Heart left ventricle (tissue), 16 donors: ENCODE measurements at regions not wholly inside any gene's neighbourhood (a gene's known extent, or its start where the extent isn't known, plus 50 kb on each side); places are given as distances from the start of the nearest gene placed in this dataset.

Experiments
- ATAC-seq, 4 donors: fragments of 200-7000 bp; cut with Tn5 transposase; one replicate each; pipeline ENCODE4 v1.9.1; 2020 to 2022; ENCODE audit warnings: moderate library complexity in 4 of 4, mild to moderate bottlenecking in 3 of 4, moderate number of reproducible peaks in 1 of 4
- DNase-seq, 5 donors: peaks; one replicate each; pipeline ENCODE4 v3.0.0-alpha.2; 2020
- H3K27ac ChIP-seq, 12 donors: fragments of 200-600 bp; sonication (generic) in 4 of 12; one replicate each; pipeline versions ENCODE4 v1.5.0 to v1.8.0; 2016 to 2022; ENCODE audit warnings: mild to moderate bottlenecking in 2 of 12
- H3K27me3 ChIP-seq, 9 donors: fragments of 200-600 bp; sonication (generic) in 2 of 9; one replicate each; pipeline versions ENCODE4 v1.5.1 to v1.8.0; 2016 to 2022; ENCODE audit warnings: mild to moderate bottlenecking in 3 of 9
- H3K36me3 ChIP-seq, 9 donors: fragments of 200-600 bp; sonication (generic) in 2 of 9; one replicate each; pipeline versions ENCODE4 v1.5.0 to v1.8.0; 2018 to 2022; ENCODE audit warnings: mild to moderate bottlenecking in 2 of 9
- H3K4me1 ChIP-seq, 12 donors: fragments of 200-600 bp; sonication (generic) in 4 of 12; one replicate each; pipeline versions ENCODE4 v1.5.0 to v1.8.0; 2016 to 2022; ENCODE audit warnings: mild to moderate bottlenecking in 3 of 12
- H3K4me3 ChIP-seq, 12 donors: fragments of 200-600 bp; sonication (generic) in 4 of 12; one replicate each; pipeline versions ENCODE4 v1.5.0 to v1.8.0; 2017 to 2022; ENCODE audit warnings: mild to moderate bottlenecking in 9 of 12, moderate library complexity in 4 of 12
- H3K9me3 ChIP-seq, 12 donors: fragments of 200-600 bp; sonication (generic) in 4 of 12; one replicate each; pipeline versions ENCODE4 v1.5.0 to v1.8.0; 2016 to 2022; ENCODE audit warnings: mild to moderate bottlenecking in 1 of 12
- CTCF ChIP-seq, 12 donors: fragments of 200-600 bp; sonication (generic) in 4 of 12; IDR thresholded peaks; one replicate each; pipeline versions ENCODE4 v1.5.0 to v1.8.0; 2018 to 2022; ENCODE audit warnings: antibody characterized with exemption in 12 of 12, mild to moderate bottlenecking in 5 of 12
- POLR2A ChIP-seq, 2 donors: fragments of 450-650 bp; IDR thresholded peaks; one replicate each; pipeline ENCODE4 v1.6.1; 2017; ENCODE audit warnings: antibody characterized with exemption in 2 of 2, mild to moderate bottlenecking in 2 of 2, moderate library complexity in 2 of 2
- WGBS, 4 donors: extraction: QIAGEN DNeasy Blood & Tissue Kit in 2 of 4; methylation state at CpG; one replicate each; pipeline versions ENCODE4 v1.1.5 to v1.1.7; 2013 to 2018; 5-methylcytosine and 5-hydroxymethylcytosine counted together
- intact Hi-C, 10 donors: fragments of 100-400 bp; cut with DNase I; formaldehyde crosslinking; loops; one replicate each; pipeline versions ENCODE4 v1.11.1 to v1.14.2; 2022
- donor health status: ischemic (EF 13 %, LVEDD 7.1; RV severe dilation, severe dysfunction).
- donor health status: healthy with polysubstance abuse.
- donor health status: DM: no; HTN: yes; CAD: no.
- donor health status: DM: no; HTN: no; CAD: no.
- donor health status: ischemic (EF 25% LVEDD 6.9; RV normal size, moderate dysfunction).
- donor health status: ischemic (EF 25% LVEDD 5.7; RV mildly dilated, moderate dysfunction).
- donor health status: healthy.
- donor health status: DM: yes; HTN: yes; CAD: no.
- donor health status: ischemic (EF 35%, LVEDD 5.7; RV mildly dilated, moderate dysfunction).
- donor health status: nonischemic (EF 11% LVEDD 7.7; RV severe dilation, severe dysfunction).
- donor health status: DM: yes; HTN: yes; CAD: no.
- donor health status: PGD.
- donor health status: ischemic (EF 29% LVEDD 5.4; RV normal size, mild dysfunction).
- donor health status: nonischemic (EF 23%, LVEDD 6.1; RV moderate dilation, normal function).

GRCh38 chr4:171430495-171430894 lies 382.7 kb upstream of the GALNTL6 start:
- Histone ChIP-seq H3K27ac (no peak overlapping the region), H3K4me3 (no peak overlapping the region), H3K9me3 (no peaks in the 10 kb centered on the region), H3K36me3 (no peaks in the 10 kb centered on the region), H3K27me3 (no peaks in the 10 kb centered on the region), H3K4me1 (no peaks in the 10 kb centered on the region)
- intact Hi-C loops: no loop called here
- TF ChIP-seq CTCF (IDR thresholded peaks at IDR 0.05) (no peak), POLR2A (IDR thresholded peaks at IDR 0.05) (no peak)
- no peak for DNase-seq
- 89 to 92% (median 91%) methylated on average over 3 of the region's 3 CpGs for whole genome bisulfite sequencing, 4 donors
- ATAC-seq: no peak

GRCh38 chr4:171397175-171397574 lies 416.0 kb upstream of the GALNTL6 start:
- TF ChIP-seq POLR2A (IDR thresholded peaks at IDR 0.05): no peak
- TF ChIP-seq CTCF (IDR thresholded peaks at IDR 0.05): no peak

DNA sequence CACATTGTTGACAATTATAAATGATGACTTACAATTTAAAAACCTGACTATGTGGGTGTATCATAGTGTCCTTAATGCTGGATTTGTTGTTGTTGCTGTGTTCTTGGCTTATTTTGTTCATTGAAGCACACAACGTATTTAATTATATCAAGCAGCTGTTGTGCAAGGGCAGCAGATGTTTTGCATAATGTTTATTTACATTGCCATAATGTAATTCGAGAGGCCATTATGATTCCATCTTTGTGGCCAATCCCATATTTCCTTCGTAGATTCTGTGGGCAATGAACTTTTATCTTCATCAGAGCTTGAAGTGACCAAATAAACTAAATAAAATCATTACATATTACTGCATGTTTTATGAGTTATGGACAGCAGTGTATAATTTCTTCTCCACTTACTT lies 422.6 kb upstream of the GALNTL6 start:
- no peak overlapping the region for H3K4me3 ChIP-seq
- no peaks in the 10 kb centered on the region for H3K4me1 ChIP-seq
- H3K27me3 ChIP-seq: no peaks in the 10 kb centered on the region
- WGBS, 4 donors: 45 to 57% (median 56%) methylated on average over 3 of the region's 3 CpGs
- intact Hi-C loops: no loop called here
- no peak for TF ChIP-seq POLR2A (IDR thresholded peaks at IDR 0.05)
- TF ChIP-seq CTCF (IDR thresholded peaks at IDR 0.05): no peak
- ATAC-seq (no peak), DNase-seq (no peak)
- peaks cover 0 to 17% (median 3%) of the 10 kb centered on the region in 12 donors for H3K9me3 ChIP-seq
- no peaks in the 10 kb centered on the region for H3K36me3 ChIP-seq
- no peak overlapping the region for H3K27ac ChIP-seq

More at GRCh38 chr4:171397175-171397574, 416.0 kb upstream of the GALNTL6 start:
- Histone ChIP-seq H3K27ac (no peak overlapping the region), H3K9me3 (no peaks in the 10 kb centered on the region), H3K27me3 (no peaks in the 10 kb centered on the region), H3K36me3 (no peaks in the 10 kb centered on the region), H3K4me1 (no peaks in the 10 kb centered on the region), H3K4me3 (no peak overlapping the region)
- DNase-seq (no peak), ATAC-seq (no peak)
- intact Hi-C loops: no loop called here
- 92 to 94% (median 93%) methylated on average over 6 of the region's 6 CpGs for WGBS, 4 donors

- H3K9me3 ChIP-seq: peaks cover 0 to 4% (median 0%) of the 10 kb centered on the region in 12 donors
- H3K4me1 ChIP-seq: no peaks in the 10 kb centered on the region
- ATAC-seq: no peak
- intact Hi-C loops: no loop called here
- DNase-seq: no peak
- TF ChIP-seq CTCF (IDR thresholded peaks at IDR 0.05): no peak
- no peak for TF ChIP-seq POLR2A (IDR thresholded peaks at IDR 0.05)
- H3K27ac ChIP-seq: no peak overlapping the region
- H3K4me3 ChIP-seq: no peak overlapping the region
- no peaks in the 10 kb centered on the region for H3K36me3 ChIP-seq
- H3K27me3 ChIP-seq: no peaks in the 10 kb centered on the region
These were observed 434.9 kb upstream of the GALNTL6 start for GRCh38 chr4:171378323-171378722.
